Prostate gland (tissue), 2 donors: ENCODE measurements at regions not wholly inside any gene's neighbourhood (a gene's known extent, or its start where the extent isn't known, plus 50 kb on each side); places are given as distances from the start of the nearest gene placed in this dataset.

Source experiments
- DNase-seq: peaks from one replicate; pipeline ENCODE4 v3.0.0-alpha.2; 2019; ENCODE audit warnings: low spot score
- H3K27ac ChIP-seq, 2 donors: fragments of 200-600 bp; sonication (generic); 2 replicates each; pipeline ENCODE4 v1.5.1; 2017 to 2019
- H3K27me3 ChIP-seq: fragments of 200-600 bp; sonication (generic); replicated peaks from 2 replicates; pipeline ENCODE4 v1.5.1; 2019; ENCODE audit not compliant: insufficient read depth
- H3K36me3 ChIP-seq, 2 donors: fragments of 200-600 bp; sonication (generic); 1 replicate in 1 of 2; 2 replicates in 1 of 2; pipeline versions ENCODE4 v1.5.1 to v1.8.1; 2017 to 2019
- H3K4me1 ChIP-seq: fragments of 200-600 bp; sonication (generic); replicated peaks from 2 replicates; pipeline ENCODE4 v1.5.1; 2019
- H3K4me3 ChIP-seq, 2 donors: fragments of 200-600 bp; sonication (generic); 2 replicates each; pipeline ENCODE4 v1.5.1; 2017 to 2019
- H3K9me3 ChIP-seq: fragments of 200-600 bp; sonication (generic); 2 replicates; pipeline ENCODE4 v1.5.1; 2017
- CTCF ChIP-seq, 4 experiments: fragments of 200-600 bp in 2 of 4; fragments of 450-650 bp in 2 of 4; sonication (generic) in 2 of 4; IDR thresholded peaks; 1 replicate in 3 of 4; 2 replicates in 1 of 4; pipeline ENCODE4 v1.5.1; 2016 to 2019; ENCODE audit warnings: antibody characterized with exemption in 4 of 4, mild to moderate bottlenecking in 2 of 4, moderate library complexity in 2 of 4
- POLR2A ChIP-seq: fragments of 450-650 bp; IDR thresholded peaks from one replicate; pipeline ENCODE4 v1.6.1; 2016; ENCODE audit warnings: antibody characterized with exemption, mild to moderate bottlenecking
- POLR2AphosphoS5 ChIP-seq: sonication (generic); formaldehyde crosslinking; IDR thresholded peaks from one replicate; pipeline ENCODE4 v1.6.1; 2017; ENCODE audit warnings: antibody characterized with exemption
- WGBS: methylation state at CpG from one replicate; pipeline ENCODE4 v1.1.5; 2018; 5-methylcytosine and 5-hydroxymethylcytosine counted together
- intact Hi-C: fragments of 100-400 bp; cut with DNase I; formaldehyde crosslinking; loops from one replicate; pipeline ENCODE4 v1.14.2; 2022

DNA sequence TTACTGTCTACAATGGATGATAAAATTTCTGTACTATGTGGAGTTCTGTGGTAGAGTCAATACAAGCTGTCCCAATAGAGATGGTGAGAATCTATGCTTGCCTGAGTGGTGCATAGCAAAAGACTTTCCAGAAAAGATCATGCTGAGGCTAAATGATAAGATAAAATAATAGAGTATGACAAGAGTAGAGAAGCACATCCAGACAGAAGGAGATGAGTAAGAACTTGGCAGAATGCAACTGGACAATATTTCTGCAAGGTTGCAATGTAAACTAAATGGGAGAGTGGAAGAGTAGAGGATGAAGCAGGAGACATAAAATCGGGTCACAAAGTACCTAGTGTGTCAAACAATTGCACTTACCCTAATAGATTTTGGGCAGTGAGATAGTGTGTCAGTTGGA is 347.6 kb downstream of the MDFIC start:
- DNase-seq = no peak
- Histone ChIP-seq H3K27me3 (no peaks in the 10 kb centered on the region), H3K36me3 (no peaks in the 10 kb centered on the region), H3K27ac (no peak overlapping the region), H3K9me3 (no peaks in the 10 kb centered on the region), H3K4me1 (no peaks in the 10 kb centered on the region), H3K4me3 (no peak overlapping the region)
- WGBS = 68% methylated on average over 1 of the region's 1 CpG
- TF ChIP-seq POLR2A (no peak), POLR2AphosphoS5 (no peak), CTCF (IDR thresholded peaks at IDR 0.05) (no peak)
- intact Hi-C loops = no loop called here

DNA sequence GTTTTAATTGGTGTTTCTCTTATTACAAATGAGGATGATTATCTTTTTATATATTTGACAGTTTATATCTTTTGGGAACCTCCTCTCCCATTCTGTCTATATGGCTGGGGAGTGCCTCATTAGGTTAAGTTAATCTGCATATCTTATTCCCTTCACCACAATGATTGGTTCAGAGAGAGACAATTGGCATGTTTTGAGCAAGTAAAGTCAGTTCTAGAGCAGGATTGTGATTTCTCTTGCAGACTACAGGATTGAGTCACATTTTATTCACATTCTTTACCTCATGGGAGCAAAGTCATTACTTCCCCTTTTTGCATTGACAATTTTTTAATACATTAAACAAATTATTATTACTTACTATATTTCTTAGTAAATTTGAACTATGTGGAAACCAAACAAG is 345.6 kb downstream of the MDFIC start:
- intact Hi-C loops = no loop called here
- no peaks in the 10 kb centered on the region for H3K9me3 ChIP-seq
- H3K4me1 ChIP-seq = no peaks in the 10 kb centered on the region
- no peak for DNase-seq
- TF ChIP-seq POLR2AphosphoS5 (no peak), CTCF (IDR thresholded peaks at IDR 0.05) (no peak), POLR2A (no peak)
- H3K36me3 ChIP-seq = no peaks in the 10 kb centered on the region
- H3K4me3 ChIP-seq = no peak overlapping the region
- no peaks in the 10 kb centered on the region for H3K27me3 ChIP-seq
- no peak overlapping the region for H3K27ac ChIP-seq

DNA sequence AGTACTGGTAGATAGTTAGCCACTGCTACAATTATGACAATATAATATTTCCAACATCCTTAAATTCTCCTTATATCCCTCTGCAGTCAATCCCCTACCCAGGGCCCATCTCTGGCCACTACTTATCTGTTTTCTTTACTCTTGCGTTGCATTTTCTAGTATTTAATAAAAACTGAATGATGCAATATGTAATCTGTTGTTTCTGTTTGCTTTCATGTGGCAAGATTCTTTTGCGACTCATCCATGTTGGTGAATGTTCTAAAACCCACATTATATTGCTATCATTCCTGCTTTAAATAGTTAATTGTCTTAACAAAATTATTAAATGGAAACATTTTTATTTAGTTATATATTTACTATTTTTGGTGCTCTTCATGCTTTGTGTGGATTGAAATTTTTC is 338.5 kb downstream of the MDFIC start:
- no peak overlapping the region for H3K4me3 ChIP-seq
- intact Hi-C loops = no loop called here
- no peaks in the 10 kb centered on the region for H3K9me3 ChIP-seq
- TF ChIP-seq POLR2A = no peak
- TF ChIP-seq CTCF (IDR thresholded peaks at IDR 0.05) = no peak
- no peak for TF ChIP-seq POLR2AphosphoS5
- no peaks in the 10 kb centered on the region for H3K4me1 ChIP-seq
- H3K27me3 ChIP-seq = no peaks in the 10 kb centered on the region
- WGBS = 83% methylated on average over 2 of the region's 2 CpGs
- no peaks in the 10 kb centered on the region for H3K36me3 ChIP-seq
- DNase-seq = no peak
- no peak overlapping the region for H3K27ac ChIP-seq

DNA sequence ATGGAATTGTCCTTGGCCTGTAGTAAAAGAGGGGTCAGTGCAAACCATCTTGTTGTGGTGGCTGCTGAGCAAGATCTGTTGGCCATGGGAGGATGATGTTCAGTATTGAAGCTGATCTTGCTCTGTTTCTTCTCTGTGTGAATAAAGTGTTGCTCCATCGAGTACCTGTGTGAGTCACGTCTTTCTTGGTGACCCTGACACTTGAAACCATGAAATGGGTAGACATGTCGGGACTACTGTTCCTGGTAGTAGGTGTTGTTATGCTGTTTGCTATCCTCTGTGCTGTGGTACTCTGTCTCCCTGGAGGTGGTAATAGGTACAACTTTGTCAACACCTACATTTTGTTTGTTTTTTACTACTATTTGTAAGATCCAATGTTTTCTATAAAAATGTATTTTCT is 330.6 kb downstream of the MDFIC start:
- intact Hi-C loops = no loop called here
- WGBS = 98% methylated on average over 3 of the region's 3 CpGs
- no peak overlapping the region for H3K27ac ChIP-seq

More for the DNA sequence above, 330.6 kb downstream of the MDFIC start:
- DNase-seq = no peak
- no peaks in the 10 kb centered on the region for H3K4me1 ChIP-seq
- H3K27me3 ChIP-seq = no peaks in the 10 kb centered on the region
- no peaks in the 10 kb centered on the region for H3K9me3 ChIP-seq
- TF ChIP-seq CTCF (IDR thresholded peaks at IDR 0.05) (no peak), POLR2AphosphoS5 (no peak), POLR2A (no peak)
- H3K36me3 ChIP-seq = no peaks in the 10 kb centered on the region
- no peak overlapping the region for H3K4me3 ChIP-seq
